ENCODE measurements at regions not wholly inside any gene's neighbourhood (a gene's known extent, or its start where the extent isn't known, plus 50 kb on each side); places are given as distances from the start of the nearest gene placed in this dataset.
A peak's percentile ranks its signal among the peaks of the same experiment; 100 is the strongest.
"Not testable (repeated sequence)": the region's sequence is repeated elsewhere in the genome, so short reads cannot be mapped to it uniquely, and the experiment has no call there.

- H3K4me3 ChIP-seq (ENCODE audit: control insufficient read depth in 1 of 7, extremely low read depth in 1 of 7, insufficient read depth in 4 of 7, low read depth in 2 of 7, low read length in 6 of 7); H3K27me3 ChIP-seq (replicated peaks in 2 of 5; ENCODE audit: control insufficient read depth in 4 of 5, insufficient read depth in 5 of 5, low read length in 4 of 5); H3K9me3 ChIP-seq (ENCODE audit: control extremely low read depth in 1 of 5, control insufficient read depth in 4 of 5, insufficient read depth in 2 of 5, low read depth in 1 of 5, low read length in 4 of 5); H3K36me3 ChIP-seq (ENCODE audit: control insufficient read depth in 4 of 4, insufficient read depth in 4 of 4, low read length in 3 of 4); H3K27ac ChIP-seq (ENCODE audit: insufficient read depth in 1 of 2, low read depth in 1 of 2, low read length in 2 of 2, poor library complexity in 1 of 2, severe bottlenecking in 2 of 2); POLR2A ChIA-PET; H3K4me1 ChIP-seq (ENCODE audit: control extremely low read depth in 1 of 4, control insufficient read depth in 4 of 4, insufficient read depth in 4 of 4, low read length in 3 of 4); DNase-seq; CTCF ChIA-PET: not testable (repeated sequence)
Observed at GRCh38 chr2:87614829-87615434, 133.0 kb upstream of the PLGLB2 start.

GRCh38 chr2:87619121-87619520, 128.8 kb upstream of the PLGLB2 start:
- H3K27me3 ChIP-seq (replicated peaks in 2 of 5; ENCODE audit: control insufficient read depth in 4 of 5, insufficient read depth in 5 of 5, low read length in 4 of 5); H3K4me3 ChIP-seq (ENCODE audit: control insufficient read depth in 1 of 7, extremely low read depth in 1 of 7, insufficient read depth in 4 of 7, low read depth in 2 of 7, low read length in 6 of 7); H3K9me3 ChIP-seq (ENCODE audit: control extremely low read depth in 1 of 5, control insufficient read depth in 4 of 5, insufficient read depth in 2 of 5, low read depth in 1 of 5, low read length in 4 of 5); CTCF ChIA-PET; H3K36me3 ChIP-seq (ENCODE audit: control insufficient read depth in 4 of 4, insufficient read depth in 4 of 4, low read length in 3 of 4); DNase-seq; H3K27ac ChIP-seq (ENCODE audit: insufficient read depth in 1 of 2, low read depth in 1 of 2, low read length in 2 of 2, poor library complexity in 1 of 2, severe bottlenecking in 2 of 2); H3K4me1 ChIP-seq (ENCODE audit: control extremely low read depth in 1 of 4, control insufficient read depth in 4 of 4, insufficient read depth in 4 of 4, low read length in 3 of 4); POLR2A ChIA-PET: not testable (repeated sequence)

DNA sequence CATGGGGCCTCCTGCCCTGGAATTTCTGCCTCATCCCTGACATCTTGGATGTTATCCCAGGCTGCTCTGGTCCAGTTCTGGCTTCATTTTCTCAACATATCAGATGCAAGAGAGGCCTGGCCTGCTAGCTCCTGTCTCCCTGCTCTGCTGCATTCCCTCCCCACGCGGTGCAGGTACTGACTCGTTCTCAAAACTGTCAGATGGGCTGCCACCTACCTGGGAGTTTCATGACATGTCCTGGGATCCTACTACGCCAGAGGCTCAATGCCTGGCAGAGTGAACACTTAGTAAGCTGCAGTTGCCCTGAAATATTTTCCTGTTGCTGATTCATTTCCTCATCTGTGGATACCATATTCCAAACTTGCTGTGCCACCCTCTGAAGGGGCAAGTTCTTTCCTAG, 126.7 kb upstream of the PLGLB2 start:
- DNase-seq, CTCF ChIA-PET: not testable (repeated sequence)
- WGBS (ENCODE audit: insufficient coverage) = no CpG with 5 or more reads among the region's 4 CpGs

GRCh38 chr2:87622720-87623119, 125.2 kb upstream of the PLGLB2 start:
- H3K9me3 ChIP-seq (ENCODE audit: control extremely low read depth in 1 of 5, control insufficient read depth in 4 of 5, insufficient read depth in 2 of 5, low read depth in 1 of 5, low read length in 4 of 5); H3K27ac ChIP-seq (ENCODE audit: insufficient read depth in 1 of 2, low read depth in 1 of 2, low read length in 2 of 2, poor library complexity in 1 of 2, severe bottlenecking in 2 of 2); POLR2A ChIA-PET; H3K4me3 ChIP-seq (ENCODE audit: control insufficient read depth in 1 of 7, extremely low read depth in 1 of 7, insufficient read depth in 4 of 7, low read depth in 2 of 7, low read length in 6 of 7); H3K27me3 ChIP-seq (replicated peaks in 2 of 5; ENCODE audit: control insufficient read depth in 4 of 5, insufficient read depth in 5 of 5, low read length in 4 of 5); H3K4me1 ChIP-seq (ENCODE audit: control extremely low read depth in 1 of 4, control insufficient read depth in 4 of 4, insufficient read depth in 4 of 4, low read length in 3 of 4); CTCF ChIA-PET; DNase-seq; H3K36me3 ChIP-seq (ENCODE audit: control insufficient read depth in 4 of 4, insufficient read depth in 4 of 4, low read length in 3 of 4): not testable (repeated sequence)
- no CpG with 5 or more reads among the region's 4 CpGs for WGBS (ENCODE audit: insufficient coverage)

More for the DNA sequence above, 126.7 kb upstream of the PLGLB2 start:
- H3K27ac ChIP-seq (ENCODE audit: insufficient read depth in 1 of 2, low read depth in 1 of 2, low read length in 2 of 2, poor library complexity in 1 of 2, severe bottlenecking in 2 of 2); H3K36me3 ChIP-seq (ENCODE audit: control insufficient read depth in 4 of 4, insufficient read depth in 4 of 4, low read length in 3 of 4); H3K27me3 ChIP-seq (replicated peaks in 2 of 5; ENCODE audit: control insufficient read depth in 4 of 5, insufficient read depth in 5 of 5, low read length in 4 of 5); H3K4me3 ChIP-seq (ENCODE audit: control insufficient read depth in 1 of 7, extremely low read depth in 1 of 7, insufficient read depth in 4 of 7, low read depth in 2 of 7, low read length in 6 of 7); POLR2A ChIA-PET; H3K4me1 ChIP-seq (ENCODE audit: control extremely low read depth in 1 of 4, control insufficient read depth in 4 of 4, insufficient read depth in 4 of 4, low read length in 3 of 4); H3K9me3 ChIP-seq (ENCODE audit: control extremely low read depth in 1 of 5, control insufficient read depth in 4 of 5, insufficient read depth in 2 of 5, low read depth in 1 of 5, low read length in 4 of 5): not testable (repeated sequence)

DNA sequence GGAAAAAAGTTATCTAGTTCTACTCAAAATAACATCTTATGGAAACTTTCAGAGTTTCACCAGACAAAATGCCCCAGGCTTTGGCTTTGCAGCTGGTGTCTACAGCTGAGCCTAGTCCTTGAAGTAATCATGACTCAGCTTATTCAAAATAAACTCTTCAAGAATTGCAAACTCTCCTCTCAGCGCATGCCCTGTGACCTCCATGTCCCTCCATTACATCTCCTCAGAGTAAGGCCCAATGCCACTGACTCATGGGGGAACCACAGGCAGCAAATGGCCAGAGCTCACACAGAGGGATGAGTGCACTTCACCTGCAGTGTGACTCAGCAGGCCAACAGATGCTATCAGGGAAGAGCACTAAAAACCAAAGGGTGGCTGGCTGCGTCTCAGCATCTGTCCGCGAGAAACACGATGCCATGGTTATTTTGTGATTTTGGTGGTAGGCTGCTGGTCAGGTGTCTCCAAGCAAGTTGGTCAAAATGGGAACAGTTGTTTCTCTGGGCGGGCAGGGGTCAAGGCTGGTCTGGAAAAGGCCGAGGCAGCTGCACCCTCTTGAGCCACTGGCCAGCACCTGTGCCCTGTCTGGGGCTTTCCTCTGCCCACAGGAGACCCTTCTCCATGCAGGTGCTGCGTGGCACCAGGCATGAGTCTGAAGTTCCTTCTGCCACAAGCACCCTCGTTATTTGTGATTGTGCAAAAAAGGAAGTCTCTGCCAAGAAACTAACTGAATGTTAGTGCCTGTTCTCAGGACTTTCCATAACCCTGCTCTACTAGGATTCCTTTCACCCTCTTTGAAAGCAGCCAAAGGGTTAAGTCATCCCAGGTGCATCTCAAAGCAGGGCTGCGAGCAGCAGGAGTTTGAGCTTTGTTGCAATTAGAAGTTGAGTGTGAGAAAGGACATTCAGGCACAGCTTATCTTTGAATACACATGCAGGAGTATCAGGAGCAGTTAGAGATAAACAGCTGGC, 118.1 kb upstream of the PLGLB2 start:
- H3K27me3 ChIP-seq (replicated peaks in 2 of 5; ENCODE audit: control insufficient read depth in 4 of 5, insufficient read depth in 5 of 5, low read length in 4 of 5); H3K4me1 ChIP-seq (ENCODE audit: control extremely low read depth in 1 of 4, control insufficient read depth in 4 of 4, insufficient read depth in 4 of 4, low read length in 3 of 4); H3K36me3 ChIP-seq (ENCODE audit: control insufficient read depth in 4 of 4, insufficient read depth in 4 of 4, low read length in 3 of 4); H3K27ac ChIP-seq (ENCODE audit: insufficient read depth in 1 of 2, low read depth in 1 of 2, low read length in 2 of 2, poor library complexity in 1 of 2, severe bottlenecking in 2 of 2); POLR2A ChIA-PET; CTCF ChIA-PET; H3K4me3 ChIP-seq (ENCODE audit: control insufficient read depth in 1 of 7, extremely low read depth in 1 of 7, insufficient read depth in 4 of 7, low read depth in 2 of 7, low read length in 6 of 7); H3K9me3 ChIP-seq (ENCODE audit: control extremely low read depth in 1 of 5, control insufficient read depth in 4 of 5, insufficient read depth in 2 of 5, low read depth in 1 of 5, low read length in 4 of 5): not testable (repeated sequence)
- 50% methylated on average over 4 of the region's 10 CpGs for WGBS (ENCODE audit: insufficient coverage)
- peak; percentile 30 to 74 (median 54) for DNase-seq

GRCh38 chr2:87630892-87631291, 117.0 kb upstream of the PLGLB2 start:
- no CpG with 5 or more reads among the region's 5 CpGs for WGBS (ENCODE audit: insufficient coverage)
- H3K27ac ChIP-seq (ENCODE audit: insufficient read depth in 1 of 2, low read depth in 1 of 2, low read length in 2 of 2, poor library complexity in 1 of 2, severe bottlenecking in 2 of 2); CTCF ChIA-PET; H3K4me3 ChIP-seq (ENCODE audit: control insufficient read depth in 1 of 7, extremely low read depth in 1 of 7, insufficient read depth in 4 of 7, low read depth in 2 of 7, low read length in 6 of 7); H3K36me3 ChIP-seq (ENCODE audit: control insufficient read depth in 4 of 4, insufficient read depth in 4 of 4, low read length in 3 of 4); H3K4me1 ChIP-seq (ENCODE audit: control extremely low read depth in 1 of 4, control insufficient read depth in 4 of 4, insufficient read depth in 4 of 4, low read length in 3 of 4); POLR2A ChIA-PET; H3K9me3 ChIP-seq (ENCODE audit: control extremely low read depth in 1 of 5, control insufficient read depth in 4 of 5, insufficient read depth in 2 of 5, low read depth in 1 of 5, low read length in 4 of 5); DNase-seq; H3K27me3 ChIP-seq (replicated peaks in 2 of 5; ENCODE audit: control insufficient read depth in 4 of 5, insufficient read depth in 5 of 5, low read length in 4 of 5): not testable (repeated sequence)

DNA sequence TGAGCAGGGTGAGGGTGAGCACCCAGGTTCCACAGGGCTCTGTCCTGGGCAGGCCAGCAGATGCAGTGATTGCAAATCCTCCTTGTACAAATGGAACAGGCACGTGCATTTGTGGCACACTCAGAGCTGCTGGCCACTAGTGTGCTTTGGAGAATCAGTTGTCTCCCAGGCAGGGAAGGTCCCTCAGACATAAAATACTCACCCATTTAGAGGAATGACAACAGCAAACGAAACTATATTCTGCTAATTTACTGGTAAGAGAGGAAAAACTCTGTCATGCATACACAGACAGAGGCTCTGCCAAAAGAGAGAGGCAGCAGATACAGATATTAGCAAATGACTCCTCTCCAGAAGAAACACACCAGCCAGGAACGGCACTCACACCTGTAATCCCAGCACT, 116.5 kb upstream of the PLGLB2 start:
- H3K27me3 ChIP-seq (replicated peaks in 2 of 5; ENCODE audit: control insufficient read depth in 4 of 5, insufficient read depth in 5 of 5, low read length in 4 of 5); H3K9me3 ChIP-seq (ENCODE audit: control extremely low read depth in 1 of 5, control insufficient read depth in 4 of 5, insufficient read depth in 2 of 5, low read depth in 1 of 5, low read length in 4 of 5); DNase-seq; POLR2A ChIA-PET; H3K27ac ChIP-seq (ENCODE audit: insufficient read depth in 1 of 2, low read depth in 1 of 2, low read length in 2 of 2, poor library complexity in 1 of 2, severe bottlenecking in 2 of 2); H3K4me3 ChIP-seq (ENCODE audit: control insufficient read depth in 1 of 7, extremely low read depth in 1 of 7, insufficient read depth in 4 of 7, low read depth in 2 of 7, low read length in 6 of 7); CTCF ChIA-PET; H3K4me1 ChIP-seq (ENCODE audit: control extremely low read depth in 1 of 4, control insufficient read depth in 4 of 4, insufficient read depth in 4 of 4, low read length in 3 of 4); H3K36me3 ChIP-seq (ENCODE audit: control insufficient read depth in 4 of 4, insufficient read depth in 4 of 4, low read length in 3 of 4): not testable (repeated sequence)
- WGBS (ENCODE audit: insufficient coverage) = no CpG with 5 or more reads among the region's 3 CpGs
